K562 (cell line): ENCODE measurements at regions not wholly inside any gene's neighbourhood (a gene's known extent, or its start where the extent isn't known, plus 50 kb on each side); places are given as distances from the start of the nearest gene placed in this dataset.
A peak's percentile ranks its signal among the peaks of the same experiment; 100 is the strongest.

ENCODE experiments used
- ATAC-seq: fragments of 200-7000 bp; cut with Tn5 transposase; 3 replicates; pipeline ENCODE4 v1.9.1; 2020; ENCODE audit warnings: moderate library complexity
- BruUV-seq: library from RNA; stranded (reverse); fragments of 400-500 nt; replicated peaks from 2 replicates; lab custom pipeline; 2021; lab: Mats Ljungman, UMichigan
- CTCF ChIA-PET: fragments of 300-600 bp; formaldehyde crosslinking; extraction: SDS; loops from one replicate; lab custom pipeline; 2021; ENCODE audit warnings: low intra/inter-chr PET ratio; lab: Yijun Ruan, JAX
- POLR2A ChIA-PET: fragments of 300-600, 350-650 bp; sonication (Branson Sonifier 250); formaldehyde crosslinking; extraction: SDS; loops from one replicate; lab custom pipeline; 2021; ENCODE audit warnings: antibody characterized with exemption, inconsistent platforms; lab: Yijun Ruan, JAX
- DNase-seq, 4 experiments: peaks; one replicate each; pipeline versions ENCODE4 v3.0.0 to v3.0.0-alpha.2; 2011 to 2018; ENCODE audit warnings: low spot score in 3 of 4, mixed read lengths in 3 of 4; ENCODE audit errors: extremely low read depth in 1 of 4
- FAIRE-seq: peaks from 2 replicates; lab custom pipeline; 2011; peaks lifted over from hg19 to GRCh38; lab: Jason Lieb, UNC
- H2AFZ ChIP-seq: 2 replicates; pipeline ENCODE4 v1.6.0; 2011; ENCODE audit warnings: low read depth, low read length, control low read depth, inconsistent platforms
- H3K27ac ChIP-seq: fragments of 200-600 bp; 3 replicates; pipeline ENCODE4 v1.8.0; 2011; ENCODE audit warnings: low read depth, mild to moderate bottlenecking, control low read depth, inconsistent platforms, low read length, moderate library complexity, mixed read lengths; ENCODE audit errors: extremely low read depth
- H3K27me3 ChIP-seq, 2 experiments: fragments of 300-600 bp in 1 of 2; 2 replicates in 1 of 2; 3 replicates in 1 of 2; pipeline versions ENCODE4 v1.6.0 to v1.8.0; 2011; ENCODE audit warnings: inconsistent platforms in 2 of 2, low read length in 2 of 2, mild to moderate bottlenecking in 1 of 2, mixed read lengths in 1 of 2, moderate library complexity in 1 of 2; ENCODE audit not compliant: control insufficient read depth in 2 of 2, insufficient read depth in 2 of 2
- H3K36me3 ChIP-seq: fragments of 300-600 bp; 3 replicates; pipeline ENCODE4 v1.8.0; 2011; ENCODE audit warnings: mild to moderate bottlenecking, low read length, inconsistent platforms; ENCODE audit not compliant: control insufficient read depth, insufficient read depth
- H3K4me1 ChIP-seq, 2 experiments: fragments of 200-600 bp in 1 of 2; replicated peaks in 1 of 2; 2 replicates in 1 of 2; 3 replicates in 1 of 2; pipeline versions ENCODE4 v1.5.1 to v1.8.0; 2011; ENCODE audit warnings: inconsistent platforms in 2 of 2, low read length in 2 of 2, mild to moderate bottlenecking in 1 of 2, mixed read lengths in 1 of 2, moderate library complexity in 1 of 2; ENCODE audit not compliant: control insufficient read depth in 2 of 2, insufficient read depth in 2 of 2
- H3K4me2 ChIP-seq: 2 replicates; pipeline ENCODE4 v1.6.1; 2011; ENCODE audit warnings: low read length, control low read depth, inconsistent platforms, mixed read lengths; ENCODE audit not compliant: insufficient read depth
- H3K4me3 ChIP-seq: fragments of 200-600 bp; sonication (generic), shearing (Covaris generic); 2 replicates; pipeline ENCODE4 v1.5.1; 2016; ENCODE audit warnings: control low read depth, inconsistent platforms
- H3K79me2 ChIP-seq: fragments of 200-600 bp; 3 replicates; pipeline ENCODE4 v1.8.0; 2011; ENCODE audit warnings: low read length, inconsistent platforms; ENCODE audit not compliant: control insufficient read depth, insufficient read depth
- H3K9ac ChIP-seq, 2 experiments: 2 replicates each; pipeline versions ENCODE4 v1.6.0 to v1.6.1; 2011; ENCODE audit warnings: low read depth in 2 of 2, low read length in 2 of 2, control low read depth in 1 of 2, inconsistent platforms in 1 of 2, mild to moderate bottlenecking in 1 of 2, mixed read lengths in 1 of 2; ENCODE audit not compliant: insufficient read depth in 1 of 2
- H3K9me1 ChIP-seq: one replicate; pipeline ENCODE4 v1.6.0; 2011; ENCODE audit warnings: inconsistent platforms, mild to moderate bottlenecking, low read length, moderate library complexity; ENCODE audit not compliant: control insufficient read depth, insufficient read depth
- H3K9me3 ChIP-seq: replicated peaks from 2 replicates; pipeline ENCODE4 v1.5.1; 2011; ENCODE audit warnings: low read depth, low read length, inconsistent platforms; ENCODE audit not compliant: control insufficient read depth, insufficient read depth
- H4K20me1 ChIP-seq: replicated peaks from 2 replicates; pipeline ENCODE4 v1.6.1; 2011; ENCODE audit warnings: low read length, inconsistent platforms, mixed read lengths; ENCODE audit not compliant: control insufficient read depth, insufficient read depth
- ARID2 ChIP-seq: fragments of 450-650 bp; IDR thresholded peaks from 2 replicates; pipeline ENCODE4 v1.6.1; 2017; ENCODE audit warnings: antibody characterized with exemption, mild to moderate bottlenecking
- ATF1 ChIP-seq, 2 experiments: fragments of 450-650 bp in 1 of 2; IDR thresholded peaks; 2 replicates each; pipeline ENCODE4 v1.6.1; 2016; ENCODE audit warnings: missing compliant biosample characterization in 1 of 2, missing genetic modification characterization in 1 of 2
- ATF7 ChIP-seq: fragments of 450-650 bp; IDR thresholded peaks from 2 replicates; pipeline ENCODE4 v1.7.1; 2014; ENCODE audit warnings: mild to moderate bottlenecking, moderate library complexity
- BRCA1 ChIP-seq, 2 experiments: fragments of 450-650 bp in 1 of 2; sonication (generic) in 1 of 2; formaldehyde crosslinking in 1 of 2; IDR thresholded peaks; 2 replicates each; pipeline versions ENCODE4 v1.5.0 to v1.6.1; 2017 to 2020; ENCODE audit warnings: mild to moderate bottlenecking in 1 of 2, missing genetic modification reagents in 1 of 2
- CC2D1A ChIP-seq: fragments of 450-650 bp; IDR thresholded peaks from 2 replicates; pipeline ENCODE4 v1.6.1; 2017; ENCODE audit warnings: mild to moderate bottlenecking
- ESRRB ChIP-seq: fragments of 250-450 bp; sonication (Bioruptor Pico); IDR thresholded peaks from 2 replicates; pipeline ENCODE4 v1.5.0; 2020; ENCODE audit warnings: mild to moderate bottlenecking, moderate library complexity, borderline replicate concordance
- KDM4B ChIP-seq, 2 experiments: fragments of 450-650 bp in 1 of 2; sonication (generic) in 1 of 2; IDR thresholded peaks; 2 replicates each; pipeline ENCODE4 v1.6.1; 2016 to 2017; ENCODE audit warnings: borderline replicate concordance in 2 of 2, antibody characterized with exemption in 1 of 2, low read depth in 1 of 2, mild to moderate bottlenecking in 1 of 2
- MAZ ChIP-seq, 2 experiments: fragments of 450-650 bp in 1 of 2; sonication (generic) in 1 of 2; formaldehyde crosslinking; IDR thresholded peaks in 1 of 2; conservative IDR thresholded peaks in 1 of 2; 2 replicates each; pipeline versions ENCODE4 v1.4.0 to v1.5.0; 2020; ENCODE audit warnings: mild to moderate bottlenecking in 1 of 2, missing genetic modification reagents in 1 of 2
- MYC ChIP-seq, 2 experiments: fragments of 250-450 bp in 1 of 2; sonication (Bioruptor Pico) in 1 of 2; IDR thresholded peaks; 2 replicates each; pipeline versions ENCODE4 v1.5.1 to v1.6.1; 2012 to 2021; ENCODE audit warnings: low read depth in 2 of 2, borderline replicate concordance in 1 of 2, improper control_type of control experiment in 1 of 2, low read length in 1 of 2, mild to moderate bottlenecking in 1 of 2, moderate library complexity in 1 of 2
- SP1 ChIP-seq: sonication (generic); formaldehyde crosslinking; IDR thresholded peaks from 2 replicates; pipeline ENCODE4 v1.8.1; 2022; ENCODE audit warnings: mild to moderate bottlenecking, missing genetic modification reagents
- STAG1 ChIP-seq: sonication (generic); formaldehyde crosslinking; IDR thresholded peaks from 2 replicates; pipeline ENCODE4 v1.5.0; 2020; ENCODE audit warnings: missing genetic modification reagents, borderline replicate concordance
- TBL1XR1 ChIP-seq, 2 experiments: IDR thresholded peaks; 2 replicates each; pipeline ENCODE4 v1.6.1; 2012; ENCODE audit warnings: improper control_type of control experiment in 2 of 2, low read length in 2 of 2, mild to moderate bottlenecking in 1 of 2
- YY1 ChIP-seq, 3 experiments: IDR thresholded peaks; 2 replicates each; pipeline ENCODE4 v1.6.1; 2011; ENCODE audit warnings: low read length in 2 of 3, mild to moderate bottlenecking in 2 of 3, moderate library complexity in 2 of 3, borderline replicate concordance in 1 of 3, control low read depth in 1 of 3, low read depth in 1 of 3; ENCODE audit not compliant: insufficient read depth in 3 of 3, insufficient replicate concordance in 2 of 3, control insufficient read depth in 1 of 3, insufficient read length in 1 of 3; ENCODE audit errors: extremely low read depth in 1 of 3
- ZNF282 ChIP-seq: sonication (generic); formaldehyde crosslinking; IDR thresholded peaks from 2 replicates; pipeline ENCODE4 v1.8.1; 2023; ENCODE audit warnings: missing genetic modification reagents
- ZNF561 ChIP-seq: fragments of 450-650 bp; formaldehyde crosslinking; conservative IDR thresholded peaks from 2 replicates; pipeline ENCODE4 v1.4.0; 2020; ENCODE audit warnings: mild to moderate bottlenecking, moderate library complexity
- WGBS: fragments of 100-300 bp; shearing (Covaris generic); methylation state at CpG from one replicate; pipeline ENCODE4 v1.1.6; 2016; ENCODE audit warnings: low coverage, mixed read lengths; ENCODE audit not compliant: insufficient coverage; ENCODE audit errors: missing lambda C conversion rate; 5-methylcytosine and 5-hydroxymethylcytosine counted together
- in situ Hi-C: fragments of 300-500 bp; cut with MboI; formaldehyde crosslinking; loops from 4 replicates; pipeline ENCODE4 v1.15.0; 2018; ENCODE audit warnings: inconsistent platforms, mixed read lengths
- intact Hi-C: fragments of 100-400 bp; cut with micrococcal nuclease; formaldehyde crosslinking; loops from 2 replicates; pipeline ENCODE4 v1.14.2; 2022
- TF ChIP-seq, protein P1 (sequence below): fragments of 250-450 bp; sonication (Bioruptor Pico); IDR thresholded peaks from 2 replicates; pipeline ENCODE4 v1.8.0; 2021; ENCODE audit warnings: mild to moderate bottlenecking, moderate library complexity
- TF ChIP-seq, protein P2 (sequence below), 3 experiments: IDR thresholded peaks in 2 of 3; conservative IDR thresholded peaks in 1 of 3; 2 replicates each; pipeline ENCODE4 v1.5.1; 2011 to 2012; ENCODE audit warnings: low read length in 3 of 3, mild to moderate bottlenecking in 3 of 3, control low read depth in 2 of 3, improper control_type of control experiment in 1 of 3, inconsistent platforms in 1 of 3, low read depth in 1 of 3, mixed read lengths in 1 of 3, moderate library complexity in 1 of 3; ENCODE audit not compliant: insufficient read depth in 2 of 3

DNA sequence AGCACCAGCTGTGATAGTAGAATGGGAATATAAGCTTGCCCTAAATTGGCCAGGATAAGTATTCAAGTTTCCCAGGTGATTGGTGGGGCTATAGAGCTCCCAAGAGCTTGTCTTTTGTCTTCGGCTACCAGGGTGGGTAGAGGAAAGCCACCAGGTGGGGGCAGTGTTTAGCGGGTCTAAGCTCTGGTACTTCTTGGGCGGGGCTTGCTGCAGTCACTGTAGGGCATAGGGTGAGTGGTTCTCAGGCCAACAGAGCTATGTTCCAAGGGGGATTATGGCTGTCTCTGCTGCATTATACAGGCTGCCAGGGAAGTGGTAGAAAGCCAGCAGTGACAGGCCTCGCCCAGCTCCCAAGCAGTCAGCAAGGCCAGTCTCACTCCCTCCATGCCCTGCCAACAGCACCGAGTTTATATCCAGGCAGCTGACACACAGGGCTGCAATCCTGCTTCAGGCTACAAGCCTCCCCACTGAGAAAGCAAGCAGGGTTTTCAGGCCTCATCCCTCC is 110.7 kb downstream of the ZNF467 start:
- Histone ChIP-seq H3K4me3 (no peak overlapping the region), H3K9me1 (no peaks in the 10 kb centered on the region), H3K4me2 (no peak overlapping the region), H3K27ac (no peak overlapping the region), H2AFZ (no peak overlapping the region), H3K9me3 (no peaks in the 10 kb centered on the region), H3K4me1 (no peaks in the 10 kb centered on the region), H3K27me3 (peaks cover 0 to 10% of the 10 kb centered on the region in 2 experiments; a peak in 2 of 5 replicates), H3K79me2 (no peaks in the 10 kb centered on the region), H3K9ac (0 out of 4 replicates have a peak overlapping the region, but pooled peaks of 1 of the 2 experiments have one; percentile 2), H3K36me3 (no peaks in the 10 kb centered on the region), H4K20me1 (no peaks in the 10 kb centered on the region)
- FAIRE-seq (peak; percentile 85), ATAC-seq (peak; percentile 100), DNase-seq (peak; percentile 79 to 91 (median 84))
- CTCF ChIA-PET = interaction anchor here (0.6 to 2.1 kb wide), 6 partner anchors 79 to 137 kb away, joined by 3 to 23 read pairs (median 12); no protein-coding TSS in a partner anchor
- 6% methylated on average over 5 of the region's 5 CpGs for WGBS
- BruUV-seq = no TSS peak
- in situ Hi-C loops = loop anchor here (5.0 kb wide), 1 partner anchor 85 kb away; no protein-coding TSS in a partner anchor
- intact Hi-C loops = loop anchor here (1.0 to 5.0 kb wide), 3 partner anchors 40 to 125 kb away; no protein-coding TSS in a partner anchor
- POLR2A ChIA-PET = interaction anchor here (0.5 to 1.8 kb wide), 13 partner anchors 9 to 400 kb away, joined by 3 to 10 read pairs (median 3); no protein-coding TSS in a partner anchor
- TF ChIP-seq ESRRB (CRISPR knock-in tag) = no peak
- TF ChIP-seq ATF1 (CRISPR knock-in tag; IDR thresholded peaks at IDR 0.05) = no peak
- no peak for TF ChIP-seq ATF1 (tag; IDR thresholded peaks at IDR 0.05)
- TF ChIP-seq KDM4B (IDR thresholded peaks at IDR 0.05; ENCODE audit: borderline replicate concordance in 2 of 2, low read depth in 1 of 2) = peak in 1 of 2 experiments; percentile 39; a peak in 1 of 4 replicates
- TF ChIP-seq MAZ (CRISPR knock-in tag; conservative IDR thresholded peaks at IDR 0.05 in 1 of 2, IDR thresholded peaks at IDR 0.05 in 1 of 2) = peak in 1 of 2 experiments; percentile 78; a peak in 2 of 4 replicates
- 0 out of 2 replicates have a peak, but pooled peaks have one; percentile 17 for TF ChIP-seq MYC (IDR thresholded peaks at IDR 0.05; ENCODE audit: low read depth, low read length)
- TF ChIP-seq MYC (CRISPR knock-in tag; IDR thresholded peaks at IDR 0.05; ENCODE audit: borderline replicate concordance, low read depth) = no peak
- TF ChIP-seq, protein P1, sequence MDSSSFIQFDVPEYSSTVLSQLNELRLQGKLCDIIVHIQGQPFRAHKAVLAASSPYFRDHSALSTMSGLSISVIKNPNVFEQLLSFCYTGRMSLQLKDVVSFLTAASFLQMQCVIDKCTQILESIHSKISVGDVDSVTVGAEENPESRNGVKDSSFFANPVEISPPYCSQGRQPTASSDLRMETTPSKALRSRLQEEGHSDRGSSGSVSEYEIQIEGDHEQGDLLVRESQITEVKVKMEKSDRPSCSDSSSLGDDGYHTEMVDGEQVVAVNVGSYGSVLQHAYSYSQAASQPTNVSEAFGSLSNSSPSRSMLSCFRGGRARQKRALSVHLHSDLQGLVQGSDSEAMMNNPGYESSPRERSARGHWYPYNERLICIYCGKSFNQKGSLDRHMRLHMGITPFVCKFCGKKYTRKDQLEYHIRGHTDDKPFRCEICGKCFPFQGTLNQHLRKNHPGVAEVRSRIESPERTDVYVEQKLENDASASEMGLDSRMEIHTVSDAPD (CRISPR knock-in tag) = no peak
- TF ChIP-seq YY1 (IDR thresholded peaks at IDR 0.05; ENCODE audit: borderline replicate concordance in 1 of 3, control insufficient read depth in 1 of 3, extremely low read depth in 1 of 3, insufficient read depth in 3 of 3, insufficient read length in 1 of 3, insufficient replicate concordance in 2 of 3, low read depth in 1 of 3, low read length in 2 of 3) = peak in 1 of 3 experiments; percentile 3
- no peak for TF ChIP-seq ATF7
- TF ChIP-seq, protein P2, sequence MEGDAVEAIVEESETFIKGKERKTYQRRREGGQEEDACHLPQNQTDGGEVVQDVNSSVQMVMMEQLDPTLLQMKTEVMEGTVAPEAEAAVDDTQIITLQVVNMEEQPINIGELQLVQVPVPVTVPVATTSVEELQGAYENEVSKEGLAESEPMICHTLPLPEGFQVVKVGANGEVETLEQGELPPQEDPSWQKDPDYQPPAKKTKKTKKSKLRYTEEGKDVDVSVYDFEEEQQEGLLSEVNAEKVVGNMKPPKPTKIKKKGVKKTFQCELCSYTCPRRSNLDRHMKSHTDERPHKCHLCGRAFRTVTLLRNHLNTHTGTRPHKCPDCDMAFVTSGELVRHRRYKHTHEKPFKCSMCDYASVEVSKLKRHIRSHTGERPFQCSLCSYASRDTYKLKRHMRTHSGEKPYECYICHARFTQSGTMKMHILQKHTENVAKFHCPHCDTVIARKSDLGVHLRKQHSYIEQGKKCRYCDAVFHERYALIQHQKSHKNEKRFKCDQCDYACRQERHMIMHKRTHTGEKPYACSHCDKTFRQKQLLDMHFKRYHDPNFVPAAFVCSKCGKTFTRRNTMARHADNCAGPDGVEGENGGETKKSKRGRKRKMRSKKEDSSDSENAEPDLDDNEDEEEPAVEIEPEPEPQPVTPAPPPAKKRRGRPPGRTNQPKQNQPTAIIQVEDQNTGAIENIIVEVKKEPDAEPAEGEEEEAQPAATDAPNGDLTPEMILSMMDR (IDR thresholded peaks at IDR 0.05 in 2 of 3, conservative IDR thresholded peaks at IDR 0.05 in 1 of 3; ENCODE audit: insufficient read depth in 2 of 3, low read depth in 1 of 3, low read length in 3 of 3) = peak; percentile 95 to 98 (median 96)
- TF ChIP-seq BRCA1 (IDR thresholded peaks at IDR 0.05) = no peak
- TF ChIP-seq BRCA1 (CRISPR knock-in tag; IDR thresholded peaks at IDR 0.05) = no peak
- TF ChIP-seq TBL1XR1 (IDR thresholded peaks at IDR 0.05; ENCODE audit: low read length in 2 of 2) = no peak
- TF ChIP-seq CC2D1A = peak; percentile 86
- TF ChIP-seq STAG1 (CRISPR knock-in tag) = peak; percentile 84; the same call in 1 of the 2 replicates
- TF ChIP-seq ARID2 = peak; percentile 85
- no peak for TF ChIP-seq ZNF282 (CRISPR knock-in tag)
- TF ChIP-seq SP1 = peak; percentile 57; the same call in 1 of the 2 replicates
- TF ChIP-seq ZNF561 (CRISPR knock-in tag) = no peak
